Activated CD4-positive, alpha-beta T cell treated with anti-CD3 and anti-CD28 coated beads, Interleukin-2, Interleukin-6, amounts not matched to agents 100 ng/mL and 50 ng/mL, durations not matched to agents 16 hours and 8 hours (primary cell): ENCODE measurements at regions not wholly inside any gene's neighbourhood (a gene's known extent, or its start where the extent isn't known, plus 50 kb on each side); places are given as distances from the start of the nearest gene placed in this dataset.
"Not testable (repeated sequence)": the region's sequence is repeated elsewhere in the genome, so short reads cannot be mapped to it uniquely, and the experiment has no call there.

Source experiments
- DNase-seq: peaks from one replicate; pipeline ENCODE4 v3.0.0-alpha.2; 2020

- DNase-seq: no peak
Observed at GRCh38 chr14:22285991-22286390, 303.0 kb downstream of the DAD1 start.

GRCh38 chr14:22282949-22283348 lies 306.1 kb downstream of the DAD1 start:
- DNase-seq: no peak

GRCh38 chr14:22282417-22282816 lies 306.6 kb downstream of the DAD1 start:
- no peak for DNase-seq

GRCh38 chr14:22281447-22281874 lies 307.6 kb downstream of the DAD1 start:
- not testable (repeated sequence) for DNase-seq

GRCh38 chr14:22280497-22281316 lies 308.3 kb downstream of the DAD1 start:
- DNase-seq: no peak

- DNase-seq: no peak
Observed at GRCh38 chr14:22276913-22277816, 311.9 kb downstream of the DAD1 start.

- no peak for DNase-seq
Observed at GRCh38 chr14:22271838-22272799, 316.9 kb downstream of the DAD1 start.

GRCh38 chr14:22268875-22269274 lies 320.1 kb downstream of the DAD1 start:
- no peak for DNase-seq

- DNase-seq: no peak
Observed at GRCh38 chr14:22266683-22267082, 322.3 kb downstream of the DAD1 start.

- DNase-seq: no peak
Observed at GRCh38 chr14:22266142-22266442, 322.9 kb downstream of the DAD1 start.

GRCh38 chr14:22265319-22266141 lies 323.5 kb downstream of the DAD1 start:
- DNase-seq: no peak

GRCh38 chr14:22264759-22265158 lies 324.3 kb downstream of the DAD1 start:
- DNase-seq: no peak

GRCh38 chr14:22263961-22264360 lies 325.1 kb downstream of the DAD1 start:
- no peak for DNase-seq

- DNase-seq: no peak
Observed at GRCh38 chr14:22262881-22263280, 326.1 kb downstream of the DAD1 start.

- DNase-seq: no peak
Observed at GRCh38 chr14:22255017-22255950, 333.7 kb downstream of the DAD1 start.

GRCh38 chr14:22252686-22253085 lies 336.3 kb downstream of the DAD1 start:
- DNase-seq: no peak

- no peak for DNase-seq
Observed at GRCh38 chr14:22251090-22251489, 337.9 kb downstream of the DAD1 start.

GRCh38 chr14:22249770-22250169 lies 339.3 kb downstream of the DAD1 start:
- no peak for DNase-seq

GRCh38 chr14:22243971-22244581 lies 344.9 kb downstream of the DAD1 start:
- DNase-seq: no peak

- DNase-seq: not testable (repeated sequence)
Observed at GRCh38 chr14:22238320-22238719, 350.7 kb downstream of the DAD1 start.
